Dedifferentiated amniotic fluid mesenchymal stem cell (primary cell): ENCODE measurements at regions not wholly inside any gene's neighbourhood (a gene's known extent, or its start where the extent isn't known, plus 50 kb on each side); places are given as distances from the start of the nearest gene placed in this dataset.

Experiments
- DNase-seq: peaks from one replicate; pipeline ENCODE4 v3.0.0-alpha.2; 2016; ENCODE audit errors: extremely low spot score

GRCh38 chr3:144375088-144375487 lies 403.5 kb downstream of the DIPK2A start:
- DNase-seq: no peak

- DNase-seq: no peak
Observed at GRCh38 chr3:144380849-144381248, 409.2 kb downstream of the DIPK2A start.

GRCh38 chr3:144381607-144382006 lies 410.0 kb downstream of the DIPK2A start:
- no peak for DNase-seq

GRCh38 chr3:144384241-144384979 lies 412.8 kb downstream of the DIPK2A start:
- no peak for DNase-seq

DNA sequence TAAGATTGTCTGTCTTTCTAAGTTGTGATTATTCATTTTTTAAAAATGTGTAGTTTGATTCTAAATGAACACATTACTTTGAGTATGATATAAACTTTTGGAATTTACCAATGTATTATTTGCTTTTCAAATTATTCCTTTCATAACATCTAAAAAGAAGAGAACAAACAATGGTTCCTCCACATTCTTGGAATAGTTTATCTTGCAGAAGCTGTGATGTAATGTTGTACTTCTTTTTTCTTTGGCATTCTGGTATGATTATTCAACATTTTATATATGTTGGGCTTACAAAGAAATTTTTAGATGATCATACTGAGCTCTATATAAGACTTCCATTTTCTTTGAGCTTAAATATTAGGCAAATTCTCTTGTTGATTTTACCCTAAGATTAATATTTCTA lies 419.2 kb downstream of the DIPK2A start:
- DNase-seq: no peak

DNA sequence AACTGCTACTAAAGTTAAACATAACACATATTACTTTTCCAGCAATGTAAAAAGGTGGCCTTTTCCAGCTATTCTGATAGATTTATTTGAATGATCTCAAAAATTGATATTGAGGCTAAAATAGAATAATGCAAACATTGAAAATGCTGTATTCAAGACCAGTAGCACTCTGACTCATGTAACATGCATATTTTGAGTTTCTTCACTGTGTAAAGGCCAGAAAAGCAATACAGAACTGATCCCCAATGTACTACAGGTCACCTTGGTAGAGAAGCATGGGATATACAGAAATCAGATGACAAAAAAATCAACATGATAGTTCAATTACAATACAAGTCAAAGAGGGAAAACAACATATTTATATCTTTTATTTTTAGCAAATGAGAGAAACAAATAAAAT lies 419.6 kb downstream of the DIPK2A start:
- no peak for DNase-seq

- DNase-seq: no peak
Observed at GRCh38 chr3:144394032-144394431, 422.4 kb downstream of the DIPK2A start.

- no peak for DNase-seq
Observed at GRCh38 chr3:144402430-144402829, 430.8 kb downstream of the DIPK2A start.

DNA sequence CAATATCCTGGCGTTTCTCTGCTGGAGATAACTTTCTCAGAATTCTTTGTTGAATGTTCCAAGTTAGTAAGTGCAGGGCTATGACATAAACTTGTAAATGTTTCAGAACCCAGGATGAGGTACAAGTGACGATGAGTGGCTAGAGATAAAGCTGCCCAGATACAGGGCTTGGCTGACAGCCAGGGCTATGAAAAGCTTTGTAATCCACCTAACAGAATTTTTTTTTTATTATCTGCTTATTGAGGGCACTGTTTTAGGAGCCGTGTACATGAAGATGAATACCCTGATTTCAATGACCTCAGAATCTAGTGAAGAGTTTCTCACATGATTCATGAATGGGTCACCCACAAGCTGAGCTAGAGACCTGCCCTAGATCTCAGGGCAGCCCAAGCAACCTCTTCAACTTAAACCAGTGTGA lies 431.4 kb downstream of the DIPK2A start:
- no peak for DNase-seq

DNA sequence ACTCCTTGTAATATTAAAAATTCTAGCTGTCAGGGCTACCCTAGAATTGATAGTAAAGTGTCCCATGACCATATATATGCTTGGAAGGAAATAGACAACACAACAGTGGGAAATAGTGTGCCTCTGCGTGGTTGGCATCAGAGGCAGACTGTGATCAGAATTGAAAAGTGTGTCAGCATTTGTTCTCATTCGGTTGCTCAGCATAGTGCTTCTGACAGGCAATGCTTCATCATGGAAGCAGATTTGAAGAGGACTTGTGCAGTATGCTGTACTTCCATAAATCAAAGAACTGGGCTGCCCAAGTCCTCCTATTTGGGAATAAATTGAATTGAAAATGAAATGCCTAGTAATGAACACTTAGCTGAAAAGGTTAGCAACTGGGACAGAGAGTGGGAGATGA lies 435.7 kb downstream of the DIPK2A start:
- no peak for DNase-seq

DNA sequence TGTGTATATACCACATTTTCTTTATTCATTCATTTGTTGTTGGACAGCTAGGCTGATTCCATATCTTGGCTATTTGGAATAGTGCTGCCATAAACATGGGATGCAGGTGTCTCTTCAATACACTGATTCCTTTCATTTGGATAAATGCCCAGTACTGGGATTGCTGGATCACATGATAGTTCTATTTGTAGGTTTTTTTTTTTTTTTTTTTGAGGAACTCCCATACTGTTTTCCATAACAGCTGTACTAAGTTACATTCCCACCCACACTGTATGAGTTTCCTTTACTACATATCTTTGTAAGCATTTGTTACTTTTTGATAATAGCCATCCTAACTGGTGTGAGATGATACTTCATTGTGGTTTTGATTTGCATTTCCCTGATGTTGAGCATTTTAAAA lies 437.7 kb downstream of the DIPK2A start:
- DNase-seq: no peak

DNA sequence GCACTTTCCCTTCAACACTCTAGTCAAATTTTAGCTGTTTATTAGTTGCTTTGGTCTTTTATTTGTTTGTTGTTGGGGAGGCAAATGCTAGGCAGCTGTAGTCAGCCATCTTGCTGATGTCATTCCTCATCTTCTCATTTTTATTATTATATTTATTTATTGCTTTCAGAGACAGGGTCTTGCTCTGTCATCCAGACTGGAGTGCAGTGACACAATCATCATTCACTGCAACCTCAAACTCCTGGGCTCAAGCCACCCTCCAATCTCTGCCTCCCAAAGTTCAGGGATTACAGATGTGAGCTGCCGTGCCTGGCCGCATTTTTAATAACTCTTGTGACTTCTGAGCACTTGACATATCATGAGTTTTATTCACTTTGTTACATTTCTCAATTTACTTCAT lies 441.4 kb downstream of the DIPK2A start:
- DNase-seq: no peak

DNA sequence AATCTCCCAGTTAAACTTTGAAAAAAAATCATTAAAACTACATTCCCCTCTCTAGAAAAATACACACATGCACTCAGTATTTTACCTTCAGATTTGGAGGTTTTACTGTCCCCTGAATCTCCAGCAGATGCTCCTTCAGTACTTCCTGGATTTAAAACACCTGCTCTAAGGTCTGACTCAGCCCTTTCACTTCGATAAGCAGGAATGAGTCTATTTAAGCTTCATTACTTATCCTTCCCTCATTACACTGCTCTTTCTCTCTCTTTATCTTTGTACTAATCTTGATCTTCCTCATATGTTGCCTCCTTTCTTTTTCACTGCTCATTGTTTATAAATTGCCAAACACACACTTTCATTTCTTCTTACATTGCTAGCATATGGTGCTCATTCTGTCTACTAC lies 443.9 kb downstream of the DIPK2A start:
- DNase-seq: no peak

DNA sequence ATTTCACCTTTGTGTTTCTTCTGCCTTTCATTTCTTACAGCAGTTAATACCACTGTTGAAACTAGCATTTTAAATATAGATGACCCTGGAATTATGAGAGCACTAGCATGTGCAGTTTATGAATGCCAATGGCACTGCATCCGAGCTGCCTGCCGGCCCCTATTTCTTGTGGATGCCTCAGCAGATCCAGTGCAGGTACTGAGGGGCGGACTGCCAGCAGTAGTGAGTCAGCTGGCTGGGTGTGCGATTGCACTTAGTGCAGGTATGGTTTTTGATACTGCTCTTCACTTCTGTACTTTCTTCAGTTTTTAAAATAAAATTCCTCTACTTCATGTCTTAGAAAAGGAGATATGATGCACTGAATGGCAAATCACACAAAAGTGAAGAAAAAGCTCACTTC lies 453.0 kb downstream of the DIPK2A start:
- no peak for DNase-seq

GRCh38 chr3:144426366-144426765 lies 454.7 kb downstream of the DIPK2A start:
- no peak for DNase-seq

- DNase-seq: no peak
Observed at GRCh38 chr3:144426967-144427366, 455.3 kb downstream of the DIPK2A start.

DNA sequence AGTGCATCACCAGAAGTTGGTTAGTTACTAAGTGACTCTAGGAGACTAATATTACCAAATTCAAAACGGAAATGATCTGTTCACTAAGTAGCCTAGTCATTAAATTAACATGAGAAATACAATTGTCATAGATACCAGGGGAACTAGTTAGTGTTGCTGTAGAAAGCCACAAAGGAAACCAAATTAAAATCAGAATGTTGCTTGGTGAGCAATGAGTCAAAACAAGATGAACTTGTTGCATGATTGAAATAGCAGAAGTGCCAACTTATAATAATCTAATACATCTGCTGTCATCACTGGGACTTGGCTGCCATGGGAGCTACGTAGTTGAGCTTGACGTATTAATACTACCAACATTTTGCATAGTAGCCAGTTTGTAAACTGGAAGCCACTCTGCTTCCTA lies 458.1 kb downstream of the DIPK2A start:
- DNase-seq: no peak

- DNase-seq: no peak
Observed at GRCh38 chr3:144431134-144431533, 459.5 kb downstream of the DIPK2A start.

DNA sequence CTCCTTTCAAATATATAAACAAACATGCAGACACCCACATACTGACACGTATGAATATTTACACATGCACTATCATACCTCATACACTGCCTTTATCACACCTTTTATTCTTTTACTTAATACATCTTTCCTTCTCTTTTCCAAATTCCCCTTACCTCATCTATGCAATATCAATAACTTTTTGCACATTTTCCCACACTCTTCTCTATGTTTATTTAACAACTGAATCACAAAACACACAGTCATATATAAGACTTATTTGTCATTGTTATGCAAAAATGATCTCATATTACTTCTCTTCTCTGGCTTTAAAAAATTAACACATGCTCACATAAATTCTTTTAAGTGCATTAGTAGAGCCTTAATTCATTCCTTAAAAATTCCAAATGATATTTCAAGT lies 461.4 kb downstream of the DIPK2A start:
- no peak for DNase-seq

- DNase-seq: no peak
Observed at GRCh38 chr3:144437989-144438388, 466.4 kb downstream of the DIPK2A start.

DNA sequence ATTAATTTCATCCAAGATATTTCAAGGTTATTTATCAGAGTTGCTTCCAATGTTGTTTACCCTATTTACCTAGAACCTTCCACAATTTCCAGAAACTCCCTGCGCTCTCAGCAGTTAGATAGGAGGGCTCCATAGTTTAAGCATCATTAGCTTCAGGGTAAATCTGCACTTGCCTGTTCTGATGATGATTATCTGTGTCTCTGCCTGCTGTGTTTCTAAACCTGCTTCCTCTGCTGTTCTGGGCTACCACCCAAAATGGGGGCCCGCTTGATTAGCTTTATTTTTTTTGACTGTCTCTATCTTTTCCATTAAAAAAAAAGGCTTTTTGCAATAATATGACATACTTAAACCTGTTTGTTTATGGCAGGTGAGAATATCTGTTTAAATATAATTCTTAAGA lies 472.4 kb downstream of the DIPK2A start:
- no peak for DNase-seq

DNA sequence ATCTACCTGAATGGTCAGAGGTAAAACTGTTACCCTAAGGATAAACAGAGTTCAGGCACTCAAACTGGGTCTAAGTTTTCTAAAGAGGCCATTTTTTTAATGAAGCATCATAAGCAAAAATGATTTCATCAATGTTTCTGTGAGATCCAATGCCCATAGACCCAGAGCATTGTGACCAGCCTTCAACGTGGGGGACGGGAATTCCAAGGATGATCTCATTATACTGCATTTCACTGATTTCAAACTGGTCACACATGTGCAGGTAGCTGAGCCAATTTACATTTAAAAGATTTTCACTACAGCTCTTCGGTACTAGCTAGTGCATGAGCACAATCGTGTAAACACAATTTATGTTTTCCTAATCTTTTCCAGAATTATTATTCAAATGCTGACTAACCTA lies 472.9 kb downstream of the DIPK2A start:
- DNase-seq: no peak

GRCh38 chr3:144455841-144456440 lies 484.3 kb downstream of the DIPK2A start:
- DNase-seq: no peak

GRCh38 chr3:144457758-144458157 lies 486.1 kb downstream of the DIPK2A start:
- no peak for DNase-seq
